ENCODE measurements at regions not wholly inside any gene's neighbourhood (a gene's known extent, or its start where the extent isn't known, plus 50 kb on each side); places are given as distances from the start of the nearest gene placed in this dataset.

DNA sequence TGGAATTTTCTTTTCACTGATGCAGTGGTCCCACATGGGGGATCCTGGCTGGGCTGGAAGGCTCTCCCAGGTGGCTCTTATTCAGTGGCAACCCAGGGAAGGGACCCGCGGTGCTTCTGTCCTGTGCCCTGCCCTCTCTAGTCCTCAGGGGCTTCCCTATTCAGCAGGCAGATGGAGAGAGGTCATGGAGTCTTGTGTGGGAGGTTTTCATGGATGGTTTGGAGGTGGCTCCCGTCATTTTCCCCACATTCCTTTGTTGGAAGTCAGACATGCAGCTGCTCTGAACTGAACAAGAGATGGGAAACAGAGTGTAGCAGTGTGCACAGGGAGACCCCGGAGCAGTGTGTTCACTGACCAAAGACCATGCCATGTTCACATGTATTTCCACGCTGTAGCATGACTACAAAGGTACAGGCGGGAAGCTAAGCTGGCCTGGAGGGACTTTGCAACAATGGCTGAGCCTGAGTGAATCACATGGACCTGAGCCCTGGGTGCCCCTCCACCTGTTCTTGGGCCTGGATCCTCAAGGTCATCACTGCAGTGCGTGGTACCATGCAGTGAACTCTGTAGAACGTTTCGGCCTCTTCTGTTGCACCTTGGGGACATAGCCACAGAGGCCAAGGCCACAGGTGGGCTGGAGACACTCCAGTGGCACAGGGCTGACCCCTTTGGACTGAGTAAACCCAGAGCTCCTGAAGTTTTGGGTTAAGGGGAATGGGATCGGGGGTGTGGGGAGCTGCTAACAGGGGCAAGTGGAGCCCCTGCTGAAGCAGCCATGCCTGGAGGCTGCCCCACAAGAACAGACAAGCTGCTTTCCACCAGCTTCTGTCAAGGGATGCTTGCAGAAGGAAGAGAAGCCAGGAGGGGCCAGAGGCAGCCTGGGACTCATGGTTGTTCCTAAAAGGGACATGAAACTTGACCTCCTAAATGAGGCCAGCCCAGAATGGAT, 123.0 kb downstream of the ASB7 start:
- no peak for DNase-seq (ENCODE audit: low spot score)
- TF ChIP-seq CTCF (IDR thresholded peaks at IDR 0.05; ENCODE audit: extremely low read depth, insufficient read depth, missing control alignments) = no peak
- in situ Hi-C loops (cut with MboI; ENCODE audit: low pct_unique_long_range_greater_than_20kb, low sequenced_read_pairs, unreplicated experiment) = no loop called here

GRCh38 chr15:100726070-100726420, 123.7 kb downstream of the ASB7 start:
- in situ Hi-C loops (cut with MboI; ENCODE audit: low pct_unique_long_range_greater_than_20kb, low sequenced_read_pairs, unreplicated experiment) = no loop called here
- no peak for DNase-seq (ENCODE audit: low spot score)
- TF ChIP-seq CTCF (IDR thresholded peaks at IDR 0.05; ENCODE audit: extremely low read depth, insufficient read depth, missing control alignments) = no peak

DNA sequence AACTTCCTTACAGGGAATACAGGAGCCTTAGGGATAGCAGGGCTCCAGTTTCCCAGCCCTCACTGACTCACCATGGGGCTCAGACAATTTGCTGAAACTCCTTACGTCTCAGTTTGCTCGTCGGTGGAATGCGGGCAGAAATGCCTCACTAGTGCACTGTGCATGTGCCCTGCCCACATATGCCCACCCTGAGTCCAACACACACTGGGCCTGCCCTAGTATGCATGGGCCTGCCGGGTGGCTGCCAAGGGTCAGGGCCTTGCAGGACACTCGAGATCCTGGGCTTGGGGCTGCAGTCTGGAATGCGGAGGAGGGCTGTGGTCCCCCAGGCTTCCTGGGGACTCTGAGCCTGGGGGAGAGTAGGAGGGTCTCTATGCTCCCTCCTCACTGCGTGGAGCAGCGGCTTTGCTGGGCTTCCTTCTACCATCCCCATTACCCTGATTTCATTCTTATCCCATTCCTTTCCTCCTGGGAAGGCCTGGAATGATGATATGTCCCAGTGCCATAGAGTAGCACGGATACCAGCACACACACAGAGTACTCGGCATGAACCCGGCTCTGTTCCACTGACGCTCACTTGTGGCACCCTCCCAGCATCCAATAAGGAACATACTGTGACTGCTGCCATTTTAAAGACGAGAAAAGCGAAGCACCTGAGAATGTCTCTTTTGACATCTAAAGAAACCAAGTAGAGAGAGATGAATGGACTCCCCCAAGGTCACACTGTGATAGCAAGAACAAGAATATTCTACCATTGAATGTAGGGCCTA, 124.2 kb downstream of the ASB7 start:
- DNase-seq (ENCODE audit: low spot score) = no peak
- TF ChIP-seq CTCF (IDR thresholded peaks at IDR 0.05; ENCODE audit: extremely low read depth, insufficient read depth, missing control alignments) = no peak
- in situ Hi-C loops (cut with MboI; ENCODE audit: low pct_unique_long_range_greater_than_20kb, low sequenced_read_pairs, unreplicated experiment) = no loop called here

GRCh38 chr15:100727291-100727851, 125.0 kb downstream of the ASB7 start:
- no peak for DNase-seq (ENCODE audit: low spot score)
- no peak for TF ChIP-seq CTCF (IDR thresholded peaks at IDR 0.05; ENCODE audit: extremely low read depth, insufficient read depth, missing control alignments)
- in situ Hi-C loops (cut with MboI; ENCODE audit: low pct_unique_long_range_greater_than_20kb, low sequenced_read_pairs, unreplicated experiment) = no loop called here

- DNase-seq (ENCODE audit: low spot score) = no peak
- no peak for TF ChIP-seq CTCF (IDR thresholded peaks at IDR 0.05; ENCODE audit: extremely low read depth, insufficient read depth, missing control alignments)
- in situ Hi-C loops (cut with MboI; ENCODE audit: low pct_unique_long_range_greater_than_20kb, low sequenced_read_pairs, unreplicated experiment) = no loop called here
Measured at GRCh38 chr15:100728371-100729201, 126.2 kb downstream of the ASB7 start.

- no peak for TF ChIP-seq CTCF (IDR thresholded peaks at IDR 0.05; ENCODE audit: extremely low read depth, insufficient read depth, missing control alignments)
- in situ Hi-C loops (cut with MboI; ENCODE audit: low pct_unique_long_range_greater_than_20kb, low sequenced_read_pairs, unreplicated experiment) = no loop called here
- DNase-seq (ENCODE audit: low spot score) = no peak
Measured at GRCh38 chr15:100729461-100729860, 127.1 kb downstream of the ASB7 start.
